Activated T-cell treated with anti-CD3 and anti-CD28 coated beads, Interleukin-2, amount 50 U/mL, for 72 hours (primary cell): ENCODE measurements at regions not wholly inside any gene's neighbourhood (a gene's known extent, or its start where the extent isn't known, plus 50 kb on each side); places are given as distances from the start of the nearest gene placed in this dataset.

Experiments used
- ATAC-seq, 2 donors: fragments of 150-1000 bp; cut with Tn5 transposase; replicated peaks in 1 of 2; 2 replicates each; pipeline ENCODE4 v1.10.0; 2021; ENCODE audit warnings: moderate library complexity in 2 of 2, mild to moderate bottlenecking in 1 of 2
- DNase-seq, 2 donors: peaks; one replicate each; pipeline ENCODE4 v3.0.0; 2021 to 2022; ENCODE audit warnings: mixed read lengths in 1 of 2
- H3K27ac Mint-ChIP-seq: one replicate; pipeline ENCODE4 v1.8.0; 2022; ENCODE audit warnings: mild to moderate bottlenecking, moderate library complexity, mixed read lengths
- H3K27me3 Mint-ChIP-seq: one replicate; pipeline ENCODE4 v1.8.0; 2022; ENCODE audit warnings: low read depth, mixed read lengths
- H3K36me3 Mint-ChIP-seq, 2 donors: one replicate each; pipeline ENCODE4 v1.8.0; 2022; ENCODE audit warnings: mixed read lengths in 2 of 2, mild to moderate bottlenecking in 1 of 2; ENCODE audit not compliant: insufficient read depth in 2 of 2
- H3K4me1 Mint-ChIP-seq: one replicate; pipeline ENCODE4 v1.8.0; 2022; ENCODE audit warnings: low read depth, mixed read lengths
- H3K4me3 Mint-ChIP-seq, 2 donors: one replicate each; pipeline ENCODE4 v1.8.0; 2022; ENCODE audit warnings: mild to moderate bottlenecking in 2 of 2, mixed read lengths in 2 of 2, moderate library complexity in 2 of 2
- H3K9me3 Mint-ChIP-seq, 2 donors: one replicate each; pipeline ENCODE4 v1.8.0; 2022; ENCODE audit warnings: mixed read lengths in 2 of 2

- no peaks in the 10 kb centered on the region for H3K36me3 Mint-ChIP-seq
- no peaks in the 10 kb centered on the region for H3K27me3 Mint-ChIP-seq
- H3K4me3 Mint-ChIP-seq: no peak overlapping the region
- H3K4me1 Mint-ChIP-seq: no peaks in the 10 kb centered on the region
- DNase-seq (no peak), ATAC-seq (no peak)
- H3K9me3 Mint-ChIP-seq: peaks cover 2 to 4% of the 10 kb centered on the region in 2 donors
- H3K27ac Mint-ChIP-seq: no peak overlapping the region
These were observed 92.1 kb downstream of the RPRM start for GRCh38 chr2:153386481-153386897.

GRCh38 chr2:153373510-153374279 lies 104.9 kb downstream of the RPRM start:
- H3K36me3 Mint-ChIP-seq: no peaks in the 10 kb centered on the region
- no peaks in the 10 kb centered on the region for H3K27me3 Mint-ChIP-seq
- no peak for ATAC-seq
- H3K4me1 Mint-ChIP-seq: no peaks in the 10 kb centered on the region
- no peak for DNase-seq
- H3K4me3 Mint-ChIP-seq: no peak overlapping the region
- peaks cover 2 to 3% of the 10 kb centered on the region in 2 donors for H3K9me3 Mint-ChIP-seq
- H3K27ac Mint-ChIP-seq: no peak overlapping the region

- no peaks in the 10 kb centered on the region for H3K27me3 Mint-ChIP-seq
- DNase-seq: no peak
- no peak for ATAC-seq
- H3K4me1 Mint-ChIP-seq: no peaks in the 10 kb centered on the region
- peaks cover 2 to 3% of the 10 kb centered on the region in 2 donors for H3K9me3 Mint-ChIP-seq
- no peak overlapping the region for H3K4me3 Mint-ChIP-seq
- H3K36me3 Mint-ChIP-seq: no peaks in the 10 kb centered on the region
- H3K27ac Mint-ChIP-seq: no peak overlapping the region
These were observed 118.3 kb downstream of the RPRM start for GRCh38 chr2:153360239-153360638.

- H3K9me3 Mint-ChIP-seq: peaks cover 3% of the 10 kb centered on the region in 2 donors
- no peak for ATAC-seq
- no peak overlapping the region for H3K27ac Mint-ChIP-seq
- no peak for DNase-seq
- no peak overlapping the region for H3K4me3 Mint-ChIP-seq
- H3K4me1 Mint-ChIP-seq: no peaks in the 10 kb centered on the region
- no peaks in the 10 kb centered on the region for H3K27me3 Mint-ChIP-seq
- H3K36me3 Mint-ChIP-seq: no peaks in the 10 kb centered on the region
These were observed 124.2 kb downstream of the RPRM start for GRCh38 chr2:153354377-153354776.

- Mint-ChIP-seq H3K9me3 (peaks cover 3% of the 10 kb centered on the region in 2 donors), H3K4me3 (no peak overlapping the region), H3K27ac (no peak overlapping the region), H3K4me1 (no peaks in the 10 kb centered on the region), H3K36me3 (no peaks in the 10 kb centered on the region), H3K27me3 (no peaks in the 10 kb centered on the region)
- ATAC-seq: no peak
- no peak for DNase-seq
These were observed 129.0 kb downstream of the RPRM start for GRCh38 chr2:153349603-153350002.

GRCh38 chr2:153347818-153348495 lies 130.6 kb downstream of the RPRM start:
- Mint-ChIP-seq H3K4me3 (no peak overlapping the region), H3K9me3 (peaks cover 3% of the 10 kb centered on the region in 2 donors), H3K4me1 (no peaks in the 10 kb centered on the region), H3K36me3 (no peaks in the 10 kb centered on the region), H3K27ac (no peak overlapping the region), H3K27me3 (no peaks in the 10 kb centered on the region)
- DNase-seq (no peak), ATAC-seq (no peak)

- ATAC-seq: no peak
- Mint-ChIP-seq H3K36me3 (no peaks in the 10 kb centered on the region), H3K27me3 (no peaks in the 10 kb centered on the region), H3K9me3 (peaks cover 8 to 10% of the 10 kb centered on the region in 2 donors), H3K4me1 (no peaks in the 10 kb centered on the region), H3K27ac (no peak overlapping the region), H3K4me3 (no peak overlapping the region)
- no peak for DNase-seq
These were observed 157.7 kb downstream of the RPRM start for GRCh38 chr2:153320879-153321278.

GRCh38 chr2:153311432-153311831 lies 167.1 kb downstream of the RPRM start:
- Mint-ChIP-seq H3K36me3 (peaks cover 0 to 2% of the 10 kb centered on the region in 2 donors), H3K4me1 (no peaks in the 10 kb centered on the region), H3K9me3 (peaks cover 0 to 2% of the 10 kb centered on the region in 2 donors), H3K4me3 (no peak overlapping the region), H3K27me3 (no peaks in the 10 kb centered on the region), H3K27ac (no peak overlapping the region)
- DNase-seq (no peak), ATAC-seq (no peak)

GRCh38 chr2:153308466-153308865 lies 170.1 kb downstream of the RPRM start:
- ATAC-seq (no peak), DNase-seq (no peak)
- Mint-ChIP-seq H3K27me3 (no peaks in the 10 kb centered on the region), H3K9me3 (no peaks in the 10 kb centered on the region), H3K27ac (no peak overlapping the region), H3K4me3 (no peak overlapping the region), H3K4me1 (no peaks in the 10 kb centered on the region), H3K36me3 (no peaks in the 10 kb centered on the region)

GRCh38 chr2:153307223-153307622 lies 171.3 kb downstream of the RPRM start:
- Mint-ChIP-seq H3K27me3 (no peaks in the 10 kb centered on the region), H3K9me3 (peaks cover 0 to 1% of the 10 kb centered on the region in 2 donors), H3K4me1 (no peaks in the 10 kb centered on the region), H3K27ac (no peak overlapping the region), H3K4me3 (no peak overlapping the region), H3K36me3 (no peaks in the 10 kb centered on the region)
- ATAC-seq (no peak), DNase-seq (no peak)

- Mint-ChIP-seq H3K4me1 (no peaks in the 10 kb centered on the region), H3K36me3 (no peaks in the 10 kb centered on the region), H3K27ac (no peak overlapping the region), H3K27me3 (no peaks in the 10 kb centered on the region), H3K9me3 (peaks cover 0 to 1% of the 10 kb centered on the region in 2 donors), H3K4me3 (no peak overlapping the region)
- no peak for ATAC-seq
- no peak for DNase-seq
These were observed 178.8 kb downstream of the RPRM start for GRCh38 chr2:153299809-153300208.

GRCh38 chr2:153299217-153299616 lies 179.3 kb downstream of the RPRM start:
- ATAC-seq (no peak), DNase-seq (no peak)
- Mint-ChIP-seq H3K9me3 (peaks cover 0 to 1% of the 10 kb centered on the region in 2 donors), H3K36me3 (no peaks in the 10 kb centered on the region), H3K27ac (no peak overlapping the region), H3K4me1 (no peaks in the 10 kb centered on the region), H3K27me3 (no peaks in the 10 kb centered on the region), H3K4me3 (no peak overlapping the region)

- no peaks in the 10 kb centered on the region for H3K4me1 Mint-ChIP-seq
- H3K27ac Mint-ChIP-seq: no peak overlapping the region
- DNase-seq (no peak), ATAC-seq (no peak)
- H3K36me3 Mint-ChIP-seq: no peaks in the 10 kb centered on the region
- H3K4me3 Mint-ChIP-seq: no peak overlapping the region
- no peaks in the 10 kb centered on the region for H3K9me3 Mint-ChIP-seq
- no peaks in the 10 kb centered on the region for H3K27me3 Mint-ChIP-seq
These were observed 184.3 kb downstream of the RPRM start for GRCh38 chr2:153294199-153294786.
